Activated CD8-positive, alpha-beta memory T cell treated with anti-CD3 and anti-CD28 coated beads, Interleukin-2, amount 50 U/mL, for 24 hours (primary cell): ENCODE measurements at regions not wholly inside any gene's neighbourhood (a gene's known extent, or its start where the extent isn't known, plus 50 kb on each side); places are given as distances from the start of the nearest gene placed in this dataset.
"Not testable (repeated sequence)": the region's sequence is repeated elsewhere in the genome, so short reads cannot be mapped to it uniquely, and the experiment has no call there.

Experiments used
- DNase-seq: peaks from one replicate; pipeline ENCODE4 v3.0.0-alpha.2; 2020; ENCODE audit errors: extremely low read depth

DNA sequence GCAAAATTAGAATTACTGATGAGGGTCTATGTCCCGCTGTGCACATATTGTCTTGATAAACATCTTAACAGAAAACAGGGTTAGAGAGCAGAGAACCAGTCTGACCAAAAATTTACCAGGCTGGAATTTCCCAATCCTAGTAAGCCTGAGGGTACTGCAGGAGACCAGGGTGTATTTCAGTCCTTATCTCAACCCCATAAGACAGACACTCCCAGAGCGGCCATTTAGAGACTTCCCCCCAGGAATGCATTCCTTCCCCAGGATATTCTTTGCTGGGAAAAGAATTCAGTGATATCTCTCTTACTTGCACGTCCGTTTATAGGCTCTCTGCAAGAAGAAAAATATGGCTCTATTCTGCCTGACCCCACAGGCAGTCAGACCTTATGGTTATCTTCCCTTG, 101.4 kb upstream of the FAM3C start:
- not testable (repeated sequence) for DNase-seq

DNA sequence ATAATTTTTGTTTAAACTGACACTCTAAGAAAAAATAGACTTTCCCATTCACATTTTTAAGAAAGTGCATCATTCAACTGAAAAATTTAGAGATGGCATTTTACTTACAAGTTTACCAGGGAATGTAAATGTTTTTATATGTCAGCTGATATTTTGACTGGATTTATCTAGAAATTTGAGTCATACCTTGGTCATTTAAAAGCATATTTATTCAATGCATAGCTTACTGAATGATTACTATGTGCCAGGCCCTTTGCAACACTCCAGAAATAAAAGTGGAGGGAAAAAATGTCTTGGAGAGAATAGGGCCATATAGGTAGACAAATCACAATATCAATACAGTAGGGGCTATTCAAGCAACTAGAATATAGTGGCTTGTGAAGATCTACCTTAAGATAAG, 98.4 kb upstream of the FAM3C start:
- no peak for DNase-seq

DNA sequence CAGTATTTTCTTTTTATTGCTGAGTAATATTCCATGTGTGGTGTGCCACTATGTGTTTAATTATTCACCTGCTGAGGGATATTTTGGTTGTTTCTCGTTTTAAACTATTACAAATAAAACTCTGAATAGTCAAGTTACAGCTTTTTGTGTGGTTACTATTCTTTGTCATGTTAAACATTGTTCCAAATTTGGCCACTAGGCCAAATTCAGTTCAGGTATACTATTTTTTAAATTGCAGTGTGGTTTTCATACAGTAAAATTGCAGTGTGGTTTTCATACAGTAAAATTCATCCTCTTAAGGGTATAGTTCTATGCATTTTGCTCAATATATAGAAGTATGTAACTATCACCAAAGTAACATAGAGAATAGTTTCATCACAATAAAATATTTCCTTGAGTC, 97.4 kb upstream of the FAM3C start:
- DNase-seq: no peak

DNA sequence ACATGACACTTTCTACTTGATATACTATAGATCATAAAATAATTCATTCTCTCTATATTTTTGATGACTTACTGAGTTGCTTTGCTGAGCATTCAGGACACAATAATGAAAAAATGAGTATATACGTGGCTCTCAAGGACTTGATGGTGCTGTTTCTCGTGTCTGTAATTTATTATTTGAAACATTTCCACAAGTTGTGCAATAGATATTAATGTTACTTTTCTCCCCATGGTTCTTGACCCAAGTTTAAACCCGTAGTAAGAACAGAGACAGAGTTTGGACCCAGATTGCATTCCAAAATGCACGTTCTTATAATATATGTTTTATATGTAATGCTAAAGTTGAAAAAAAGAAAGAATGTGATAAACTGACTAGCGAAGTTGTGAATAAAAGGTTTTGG, 94.2 kb upstream of the FAM3C start:
- DNase-seq: no peak

DNA sequence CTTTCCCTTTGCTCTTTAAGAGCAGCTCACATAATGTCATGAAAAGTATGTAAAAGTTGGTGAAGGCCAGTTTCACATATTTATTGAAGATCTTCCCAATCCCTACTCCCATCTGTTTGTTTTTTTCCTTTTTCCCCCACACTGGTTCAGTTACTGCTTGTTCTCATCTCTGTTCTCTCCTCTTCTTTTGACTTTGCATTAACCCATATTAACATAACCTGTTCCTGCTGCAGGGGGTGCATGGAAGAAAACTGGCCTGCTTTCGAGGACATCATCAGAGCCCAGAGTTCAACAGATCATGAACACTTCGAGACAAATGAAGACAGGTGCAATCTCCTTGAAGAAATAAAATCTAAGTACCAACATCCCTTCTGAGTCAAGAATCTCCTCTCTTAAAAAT, 93.3 kb upstream of the FAM3C start:
- no peak for DNase-seq

DNA sequence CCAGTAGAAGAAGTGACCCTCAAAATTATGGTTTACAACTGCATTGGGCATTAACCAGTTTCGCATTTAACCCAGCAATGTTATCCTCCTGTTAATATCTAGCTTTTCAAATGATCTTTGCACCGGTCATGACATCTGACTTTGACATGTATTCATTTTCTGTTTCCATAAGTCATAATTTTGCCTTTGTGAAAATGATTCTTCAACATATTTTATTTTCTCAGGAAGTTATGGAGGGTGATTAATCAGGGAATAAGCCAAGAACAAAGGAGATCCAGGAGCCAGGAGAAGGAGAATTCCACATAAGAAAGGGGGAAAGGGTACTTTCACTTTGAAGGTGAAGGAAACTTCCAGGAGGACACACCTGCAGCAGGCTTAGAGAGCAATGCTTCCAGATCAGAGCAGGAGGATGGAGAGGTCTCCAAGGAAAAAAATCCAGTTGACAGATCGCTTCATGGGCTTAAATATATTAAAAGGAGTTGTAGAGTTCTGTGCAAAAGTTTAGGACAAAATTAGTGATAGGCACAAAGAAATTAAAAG, 92.1 kb upstream of the FAM3C start:
- no peak for DNase-seq

DNA sequence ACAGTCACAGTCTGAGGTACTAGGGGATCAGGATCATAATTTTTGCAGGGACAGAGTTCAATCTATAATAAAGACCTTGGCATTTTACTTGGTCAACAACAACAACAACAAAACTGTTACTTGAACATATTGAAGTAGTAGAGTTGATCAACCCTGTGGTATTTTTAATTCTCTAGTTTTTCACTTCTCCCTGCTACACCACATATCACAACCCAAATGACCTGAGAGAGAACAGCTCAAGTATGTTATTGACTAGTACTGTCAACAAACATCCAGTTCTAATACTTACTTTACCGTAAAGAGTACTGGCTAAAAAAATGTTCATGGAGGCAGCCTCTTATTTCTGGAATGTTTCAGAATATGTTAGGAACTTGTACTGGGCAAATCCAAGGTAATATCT, 90.5 kb upstream of the FAM3C start:
- no peak for DNase-seq

DNA sequence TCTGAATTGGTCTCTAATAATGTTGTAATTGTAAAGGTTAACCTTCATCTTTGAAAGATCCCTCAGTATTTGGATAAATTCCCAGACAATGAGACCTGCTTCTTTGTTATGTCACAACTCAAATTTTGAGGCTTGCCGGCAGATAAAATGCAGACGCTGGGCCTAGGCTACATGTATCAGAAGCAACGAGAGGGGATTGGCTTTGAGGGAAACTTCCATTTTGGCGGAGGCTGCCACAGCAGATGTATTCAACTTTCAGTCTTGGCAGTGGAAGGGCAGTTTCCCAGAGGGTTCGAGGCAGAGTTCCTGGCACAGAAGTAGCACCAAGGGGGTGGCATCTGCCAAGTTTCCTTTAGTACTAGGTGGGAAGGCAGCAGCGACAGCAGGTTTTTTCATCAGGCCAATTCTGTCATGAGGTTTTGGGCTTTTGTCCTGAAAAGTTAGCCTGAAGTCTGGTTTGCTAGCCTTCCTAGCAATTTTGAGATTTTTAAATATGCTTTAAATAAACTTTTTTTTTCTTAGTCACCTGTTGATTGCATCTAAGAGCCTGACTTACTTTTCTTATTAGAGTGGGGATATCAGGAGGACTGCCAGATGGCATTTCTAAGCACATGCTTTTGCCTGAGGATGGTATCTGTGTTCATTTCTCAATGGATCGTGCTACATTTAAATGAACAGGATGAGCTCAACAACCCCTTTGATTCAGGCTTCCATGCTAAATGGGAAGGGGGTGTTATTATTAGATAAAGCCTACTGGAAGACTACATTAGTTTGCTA, 89.5 kb upstream of the FAM3C start:
- no peak for DNase-seq

DNA sequence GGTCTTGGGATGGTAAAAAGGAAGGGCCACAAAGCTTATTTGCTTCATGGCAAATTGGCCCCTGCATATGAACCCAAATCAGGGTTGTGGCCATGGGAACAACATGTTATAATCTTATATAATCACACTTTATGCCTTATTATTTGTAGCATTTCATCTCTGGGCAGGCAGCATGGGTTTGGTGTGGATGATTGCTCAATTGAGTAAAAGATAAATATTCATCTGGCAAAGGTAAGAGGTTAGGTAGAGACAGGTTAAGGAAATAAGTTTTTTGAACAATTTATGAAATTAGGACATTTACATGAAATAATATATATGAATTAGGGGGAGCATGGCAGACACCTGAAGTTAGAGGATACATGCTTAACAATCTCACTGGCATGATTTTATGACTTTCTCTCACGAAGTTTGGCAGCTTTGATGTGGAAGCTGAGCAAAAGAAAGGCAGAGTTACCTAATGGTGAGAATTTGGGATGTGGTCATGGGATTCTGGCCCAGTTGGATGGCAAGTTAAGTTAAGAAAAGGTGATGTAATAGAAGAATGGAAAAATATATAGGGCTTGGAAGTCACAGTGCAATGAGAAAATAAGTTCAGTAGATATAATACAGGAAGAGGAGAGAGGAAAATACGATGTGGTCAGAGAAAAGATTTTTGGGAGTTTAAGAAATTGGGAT, 88.1 kb upstream of the FAM3C start:
- DNase-seq: no peak

DNA sequence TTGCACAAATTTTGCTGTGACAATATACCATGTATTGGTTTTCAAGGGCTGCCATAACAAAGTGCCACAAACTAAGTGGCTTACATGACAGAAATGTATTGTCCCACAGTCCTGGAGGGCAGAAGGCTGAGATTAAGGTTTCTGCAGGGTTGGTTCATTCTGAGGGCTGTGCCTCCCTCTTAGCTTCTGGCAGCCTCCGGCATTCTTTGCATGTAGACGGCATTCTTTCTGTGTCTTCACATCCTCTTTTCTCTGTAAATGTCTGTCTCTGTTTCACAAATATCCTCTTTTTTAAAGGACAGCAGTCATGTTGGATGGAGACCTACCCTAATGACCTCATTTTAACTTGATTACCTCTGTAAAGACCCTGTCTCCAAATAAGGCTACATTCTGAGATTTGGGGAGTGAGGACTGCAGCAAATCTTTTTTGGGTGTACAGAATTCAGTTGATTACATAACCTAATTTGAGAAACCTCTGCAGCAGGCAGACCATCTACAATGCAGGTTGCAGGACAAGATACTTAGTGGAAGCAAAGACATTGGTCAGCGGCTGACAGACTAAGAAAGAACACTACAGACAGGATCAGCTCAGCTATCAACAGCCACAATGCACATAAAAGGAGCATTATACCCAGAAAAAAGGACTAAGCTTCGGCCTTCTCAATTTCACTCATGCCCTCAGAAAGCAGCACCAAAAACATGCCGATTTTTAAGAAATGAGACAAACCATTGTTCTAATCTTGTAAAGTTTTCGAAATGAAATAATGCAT, 84.6 kb upstream of the FAM3C start:
- DNase-seq: no peak

DNA sequence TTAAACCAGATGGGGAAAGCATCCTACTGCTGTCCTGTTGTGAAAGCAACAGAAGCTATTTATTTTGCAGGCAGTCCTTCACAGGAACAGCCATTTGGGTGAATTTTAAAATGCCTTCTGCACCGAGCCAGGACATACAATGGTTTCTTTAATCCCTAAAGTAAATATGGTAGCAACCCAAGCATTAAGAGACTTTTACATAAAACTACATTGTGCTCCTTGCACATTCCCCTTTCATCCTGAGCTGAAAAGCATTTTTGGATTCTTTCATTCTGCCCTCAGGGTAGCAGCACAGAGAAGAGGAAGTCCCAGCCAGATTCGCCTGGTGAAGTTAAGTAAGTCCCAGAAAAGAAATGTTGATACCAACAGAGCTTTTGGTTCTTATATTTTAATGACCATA, 84.0 kb upstream of the FAM3C start:
- DNase-seq: no peak

DNA sequence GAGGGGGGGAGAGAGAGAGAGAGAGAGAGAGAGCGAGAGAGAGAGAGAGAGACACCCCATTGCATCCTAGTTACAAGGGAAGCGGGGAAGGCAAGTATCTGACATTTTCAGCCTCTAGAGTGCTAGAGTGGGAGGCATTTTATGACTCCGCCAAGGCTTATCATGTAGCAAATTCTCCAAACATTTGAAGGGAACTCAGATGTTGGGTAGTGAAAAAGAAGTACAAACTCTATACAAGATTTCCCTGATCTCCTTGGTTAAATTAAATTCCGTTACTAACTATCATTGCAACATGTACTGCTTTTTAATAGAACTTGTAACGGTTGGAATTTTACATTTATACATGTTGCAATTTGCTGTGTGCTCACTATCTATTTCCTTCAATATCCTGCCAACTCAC, 83.4 kb upstream of the FAM3C start:
- DNase-seq: no peak

DNA sequence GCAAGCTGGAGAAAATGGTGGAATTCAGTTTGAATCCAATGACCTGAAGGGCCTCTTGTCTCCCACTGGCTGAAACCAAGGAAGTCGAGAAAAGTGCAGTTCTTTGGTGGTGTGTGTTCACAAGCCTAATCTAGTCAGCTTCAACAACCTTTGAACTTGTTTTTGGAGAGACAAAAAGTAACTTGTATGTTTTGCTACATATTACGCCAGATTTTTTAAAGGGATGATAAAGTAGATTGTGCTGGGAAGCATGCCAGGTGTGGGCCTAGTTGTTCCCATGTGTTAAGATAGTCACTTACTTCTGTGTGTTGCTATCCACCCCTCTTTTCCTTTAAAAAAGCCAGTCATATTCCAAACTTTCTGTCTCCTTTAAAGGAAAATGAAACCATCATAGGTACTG, 79.7 kb upstream of the FAM3C start:
- no peak for DNase-seq

DNA sequence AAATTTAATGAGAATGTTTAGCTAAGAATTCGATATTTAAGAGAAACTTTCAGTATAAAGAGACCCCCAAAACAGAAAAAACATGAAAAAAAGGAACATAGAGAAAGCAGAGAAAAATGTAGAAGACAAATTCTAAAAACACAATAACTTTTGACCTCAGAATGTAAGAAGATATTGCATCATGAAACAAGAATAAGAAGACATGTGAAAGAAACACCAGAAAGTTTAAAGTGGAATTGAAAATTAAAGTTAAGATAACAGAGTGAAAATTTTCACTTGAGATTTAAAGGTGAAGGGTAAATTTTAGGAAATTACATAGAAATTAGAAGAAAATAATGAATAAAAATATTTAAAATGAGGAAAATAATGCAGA, 78.2 kb upstream of the FAM3C start:
- no peak for DNase-seq

DNA sequence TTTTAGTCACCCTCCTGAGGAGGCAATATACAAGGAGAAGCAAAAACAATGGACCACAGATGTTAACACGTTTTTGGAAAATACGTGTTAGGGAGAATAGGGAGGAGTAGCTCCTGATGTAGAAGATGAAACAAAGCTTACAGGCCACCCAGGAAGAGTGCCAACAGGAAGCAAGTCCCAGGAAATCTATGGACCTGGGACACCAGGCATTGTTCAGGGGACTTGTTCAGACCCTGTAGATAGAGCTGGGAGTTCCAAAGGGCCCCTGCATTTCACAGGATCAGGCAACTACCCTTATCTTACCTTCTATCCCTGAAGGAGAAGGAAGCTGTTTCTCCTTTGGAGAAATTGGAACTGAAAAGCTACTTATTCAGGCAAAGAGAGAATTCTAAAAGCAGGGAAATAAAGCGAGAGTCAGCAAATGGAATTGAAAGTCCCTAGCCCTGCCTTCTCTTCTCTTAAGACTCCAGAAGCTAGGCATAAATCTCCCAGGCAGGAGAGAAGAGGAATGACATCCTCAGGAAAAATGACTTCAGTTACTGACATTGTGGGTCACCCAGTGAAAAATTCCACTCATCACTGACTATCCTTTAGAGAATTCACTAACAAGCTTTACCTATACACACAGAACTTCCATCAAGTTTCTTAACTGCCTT, 77.7 kb upstream of the FAM3C start:
- no peak for DNase-seq

DNA sequence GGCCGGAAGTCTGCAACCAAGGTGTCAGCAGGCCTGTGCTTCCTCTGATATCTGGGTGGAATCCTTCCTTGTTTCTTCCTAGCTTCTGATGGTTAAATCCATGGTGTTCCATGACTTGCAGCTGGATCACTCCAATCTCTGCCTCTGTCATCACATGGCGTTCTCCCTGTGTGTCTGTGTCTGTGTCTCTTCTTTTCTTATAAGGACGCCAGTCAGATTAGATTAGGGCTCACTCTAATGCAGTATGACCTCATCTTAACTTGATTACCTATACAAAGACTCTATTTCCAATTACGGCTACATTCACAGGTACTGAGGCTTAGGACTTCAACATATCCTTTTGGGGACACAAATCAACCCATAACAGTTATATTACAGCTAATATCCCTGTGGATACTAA, 70.3 kb upstream of the FAM3C start:
- no peak for DNase-seq

DNA sequence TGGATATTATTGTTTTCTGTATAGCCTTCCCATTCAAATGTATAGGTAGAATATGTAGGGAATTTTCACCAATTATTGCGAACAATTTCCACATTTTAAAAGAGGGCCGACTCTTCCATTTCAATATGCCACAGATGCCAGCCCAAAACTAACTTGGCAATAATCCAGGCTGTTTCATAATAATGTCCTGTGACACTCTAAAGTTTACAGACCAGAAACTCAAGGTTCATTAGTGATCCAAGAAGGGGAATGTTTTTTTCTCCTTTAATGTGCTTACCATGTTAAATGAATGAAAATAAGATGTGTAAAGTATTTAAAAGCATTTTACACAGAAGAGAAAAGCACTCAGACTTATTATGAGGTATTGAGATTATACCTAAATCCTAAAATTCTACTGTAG, 63.0 kb upstream of the FAM3C start:
- DNase-seq: no peak

DNA sequence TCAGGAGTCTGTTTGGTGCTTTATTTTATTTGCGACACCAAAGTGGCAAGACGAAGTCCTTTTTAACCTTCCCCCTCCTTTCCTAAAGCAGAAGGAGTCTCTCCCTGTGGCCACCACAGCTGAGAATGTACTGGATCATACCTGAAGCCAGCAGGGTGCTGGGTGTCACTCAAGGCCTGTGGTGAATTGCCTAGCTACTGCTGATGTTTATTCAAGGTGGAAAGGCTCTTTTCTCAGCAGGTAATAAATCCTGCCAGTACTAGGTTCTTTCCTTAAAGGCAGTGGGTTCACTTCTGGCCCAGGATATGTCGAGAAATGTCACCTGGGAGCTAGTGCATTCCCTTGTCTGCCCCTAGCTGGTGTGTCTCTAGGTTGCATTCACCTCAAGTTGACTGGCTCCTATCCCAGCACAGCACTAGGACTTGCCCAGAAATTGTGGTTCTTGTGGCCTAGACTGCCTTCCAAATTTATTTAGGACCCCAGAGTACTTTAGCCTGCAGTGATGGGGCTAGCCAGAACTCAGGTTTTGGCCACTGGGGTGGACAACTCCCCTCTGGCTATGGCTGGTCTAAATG, 60.8 kb upstream of the FAM3C start:
- no peak for DNase-seq

DNA sequence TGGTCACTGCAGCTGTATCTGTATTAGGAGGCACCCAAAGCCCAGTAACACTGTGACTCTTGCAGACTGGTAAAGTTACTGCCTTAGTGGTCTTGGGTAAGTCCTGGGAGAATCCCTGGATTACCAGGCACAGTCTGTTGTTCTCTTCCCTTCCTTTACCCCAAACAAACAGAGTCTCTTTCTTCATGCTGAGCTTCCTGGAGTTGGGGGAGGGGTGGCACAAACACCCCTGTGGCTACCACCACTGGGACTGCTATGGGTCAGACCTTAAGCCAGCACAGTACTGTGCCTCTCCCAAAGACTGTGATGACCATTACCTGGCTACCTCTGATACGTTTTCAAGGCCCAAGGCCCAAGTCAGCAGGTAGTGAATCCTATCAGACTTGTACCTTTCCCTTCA, 59.9 kb upstream of the FAM3C start:
- DNase-seq: no peak

DNA sequence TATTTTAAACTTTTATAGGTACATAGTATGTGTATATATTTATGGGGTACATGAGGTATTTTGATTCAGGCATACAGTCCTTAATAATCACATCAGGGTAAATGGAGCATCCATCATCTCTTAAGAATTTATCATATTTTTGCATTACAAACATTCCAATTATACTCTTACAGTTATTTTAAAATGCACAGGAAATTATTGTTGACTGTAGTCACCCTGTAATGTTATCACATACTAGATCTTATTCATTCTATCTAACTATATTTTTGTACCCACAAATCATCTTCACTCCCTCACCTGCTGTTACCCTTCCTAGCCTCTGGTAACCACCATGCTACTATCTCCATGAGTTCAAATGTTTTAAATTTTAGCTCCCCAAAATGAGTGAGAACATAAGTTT, 56.3 kb upstream of the FAM3C start:
- no peak for DNase-seq

DNA sequence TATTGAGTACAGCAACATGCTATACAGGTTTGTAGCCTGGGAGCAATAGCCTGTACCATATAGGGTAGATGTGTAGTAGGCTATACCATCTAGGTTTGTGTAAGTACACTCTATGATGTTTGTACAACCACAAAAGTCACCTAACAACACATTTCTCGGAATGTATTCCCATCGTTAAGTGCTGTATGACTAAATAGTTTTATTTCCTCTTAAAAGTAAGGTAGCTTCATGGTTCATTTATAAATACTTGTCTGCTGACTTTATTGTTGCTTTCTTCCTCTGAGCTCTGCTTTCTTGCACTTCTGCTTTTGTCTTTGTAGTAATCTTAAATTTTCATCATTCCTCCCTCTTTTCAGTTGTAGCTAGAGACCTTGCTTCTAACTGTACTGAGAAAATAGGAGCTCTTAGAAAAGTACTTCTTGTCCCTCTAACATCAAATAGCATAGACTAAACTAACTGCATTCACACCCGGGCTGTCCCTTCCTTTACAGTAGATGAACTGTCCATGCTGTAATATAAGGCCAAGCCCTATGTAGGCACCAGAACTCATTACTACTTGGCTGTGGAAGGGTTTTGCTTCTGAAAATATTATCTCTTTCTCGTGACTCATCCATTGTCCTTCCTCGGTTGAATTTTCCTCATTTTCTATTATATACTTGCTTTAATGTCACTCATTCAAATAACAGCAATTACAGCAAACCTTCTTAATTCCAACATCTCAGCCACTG, 55.4 kb upstream of the FAM3C start:
- DNase-seq: no peak
